K562 (cell line): ENCODE measurements at regions not wholly inside any gene's neighbourhood (a gene's known extent, or its start where the extent isn't known, plus 50 kb on each side); places are given as distances from the start of the nearest gene placed in this dataset.

Experiments used
- ATAC-seq: fragments of 200-7000 bp; cut with Tn5 transposase; 3 replicates; pipeline ENCODE4 v1.9.1; 2020; ENCODE audit warnings: moderate library complexity
- BruUV-seq: library from RNA; stranded (reverse); fragments of 400-500 nt; replicated peaks from 2 replicates; lab custom pipeline; 2021; lab: Mats Ljungman, UMichigan
- CTCF ChIA-PET: fragments of 300-600 bp; formaldehyde crosslinking; extraction: SDS; loops from one replicate; lab custom pipeline; 2021; ENCODE audit warnings: low intra/inter-chr PET ratio; lab: Yijun Ruan, JAX
- POLR2A ChIA-PET: fragments of 300-600, 350-650 bp; sonication (Branson Sonifier 250); formaldehyde crosslinking; extraction: SDS; loops from one replicate; lab custom pipeline; 2021; ENCODE audit warnings: antibody characterized with exemption, inconsistent platforms; lab: Yijun Ruan, JAX
- DNase-seq, 4 experiments: peaks; one replicate each; pipeline versions ENCODE4 v3.0.0 to v3.0.0-alpha.2; 2011 to 2018; ENCODE audit warnings: low spot score in 3 of 4, mixed read lengths in 3 of 4; ENCODE audit errors: extremely low read depth in 1 of 4
- FAIRE-seq: peaks from 2 replicates; lab custom pipeline; 2011; peaks lifted over from hg19 to GRCh38; lab: Jason Lieb, UNC
- H2AFZ ChIP-seq: 2 replicates; pipeline ENCODE4 v1.6.0; 2011; ENCODE audit warnings: low read depth, low read length, control low read depth, inconsistent platforms
- H3K27ac ChIP-seq: fragments of 200-600 bp; 3 replicates; pipeline ENCODE4 v1.8.0; 2011; ENCODE audit warnings: low read depth, mild to moderate bottlenecking, control low read depth, inconsistent platforms, low read length, moderate library complexity, mixed read lengths; ENCODE audit errors: extremely low read depth
- H3K27me3 ChIP-seq, 2 experiments: fragments of 300-600 bp in 1 of 2; 2 replicates in 1 of 2; 3 replicates in 1 of 2; pipeline versions ENCODE4 v1.6.0 to v1.8.0; 2011; ENCODE audit warnings: inconsistent platforms in 2 of 2, low read length in 2 of 2, mild to moderate bottlenecking in 1 of 2, mixed read lengths in 1 of 2, moderate library complexity in 1 of 2; ENCODE audit not compliant: control insufficient read depth in 2 of 2, insufficient read depth in 2 of 2
- H3K36me3 ChIP-seq: fragments of 300-600 bp; 3 replicates; pipeline ENCODE4 v1.8.0; 2011; ENCODE audit warnings: mild to moderate bottlenecking, low read length, inconsistent platforms; ENCODE audit not compliant: control insufficient read depth, insufficient read depth
- H3K4me1 ChIP-seq, 2 experiments: fragments of 200-600 bp in 1 of 2; replicated peaks in 1 of 2; 2 replicates in 1 of 2; 3 replicates in 1 of 2; pipeline versions ENCODE4 v1.5.1 to v1.8.0; 2011; ENCODE audit warnings: inconsistent platforms in 2 of 2, low read length in 2 of 2, mild to moderate bottlenecking in 1 of 2, mixed read lengths in 1 of 2, moderate library complexity in 1 of 2; ENCODE audit not compliant: control insufficient read depth in 2 of 2, insufficient read depth in 2 of 2
- H3K4me2 ChIP-seq: 2 replicates; pipeline ENCODE4 v1.6.1; 2011; ENCODE audit warnings: low read length, control low read depth, inconsistent platforms, mixed read lengths; ENCODE audit not compliant: insufficient read depth
- H3K4me3 ChIP-seq: fragments of 200-600 bp; sonication (generic), shearing (Covaris generic); 2 replicates; pipeline ENCODE4 v1.5.1; 2016; ENCODE audit warnings: control low read depth, inconsistent platforms
- H3K79me2 ChIP-seq: fragments of 200-600 bp; 3 replicates; pipeline ENCODE4 v1.8.0; 2011; ENCODE audit warnings: low read length, inconsistent platforms; ENCODE audit not compliant: control insufficient read depth, insufficient read depth
- H3K9ac ChIP-seq, 2 experiments: 2 replicates each; pipeline versions ENCODE4 v1.6.0 to v1.6.1; 2011; ENCODE audit warnings: low read depth in 2 of 2, low read length in 2 of 2, control low read depth in 1 of 2, inconsistent platforms in 1 of 2, mild to moderate bottlenecking in 1 of 2, mixed read lengths in 1 of 2; ENCODE audit not compliant: insufficient read depth in 1 of 2
- H3K9me1 ChIP-seq: one replicate; pipeline ENCODE4 v1.6.0; 2011; ENCODE audit warnings: inconsistent platforms, mild to moderate bottlenecking, low read length, moderate library complexity; ENCODE audit not compliant: control insufficient read depth, insufficient read depth
- H3K9me3 ChIP-seq: replicated peaks from 2 replicates; pipeline ENCODE4 v1.5.1; 2011; ENCODE audit warnings: low read depth, low read length, inconsistent platforms; ENCODE audit not compliant: control insufficient read depth, insufficient read depth
- H4K20me1 ChIP-seq: replicated peaks from 2 replicates; pipeline ENCODE4 v1.6.1; 2011; ENCODE audit warnings: low read length, inconsistent platforms, mixed read lengths; ENCODE audit not compliant: control insufficient read depth, insufficient read depth
- ATF4 ChIP-seq: fragments of 450-650 bp; formaldehyde crosslinking; IDR thresholded peaks from 2 replicates; pipeline ENCODE4 v1.4.0; 2022; ENCODE audit warnings: mild to moderate bottlenecking, moderate library complexity
- MYBL2 ChIP-seq, 2 experiments: fragments of 450-650 bp in 1 of 2; sonication (generic) in 1 of 2; formaldehyde crosslinking in 1 of 2; IDR thresholded peaks; 2 replicates each; pipeline versions ENCODE4 v1.6.1 to v1.8.1; 2017 to 2022; ENCODE audit warnings: borderline replicate concordance in 1 of 2, inconsistent platforms in 1 of 2, low read depth in 1 of 2, mild to moderate bottlenecking in 1 of 2, missing genetic modification reagents in 1 of 2, moderate library complexity in 1 of 2
- RBM25 ChIP-seq: fragments of 200-400 bp; formaldehyde crosslinking; IDR thresholded peaks from 2 replicates; pipeline ENCODE4 v1.6.1; 2018; ENCODE audit warnings: low read length, low read depth, moderate library complexity; ENCODE audit not compliant: severe bottlenecking
- RNF2 ChIP-seq: sonication (generic); IDR thresholded peaks from 2 replicates; pipeline ENCODE4 v1.6.1; 2016
- SMARCB1 ChIP-seq: IDR thresholded peaks from 2 replicates; pipeline ENCODE4 v1.6.1; 2011; ENCODE audit warnings: improper control_type of control experiment, low read depth; ENCODE audit not compliant: insufficient read length
- TBP ChIP-seq: optimal IDR thresholded peaks from 2 replicates; pipeline ENCODE3; 2011; ENCODE audit warnings: low read depth, low read length, improper control_type of control experiment
- ZBTB5 ChIP-seq: fragments of 450-650 bp; IDR thresholded peaks from 2 replicates; pipeline ENCODE4 v1.6.1; 2017; ENCODE audit warnings: antibody characterized with exemption
- ZEB2 ChIP-seq: fragments of 450-650 bp; IDR thresholded peaks from 2 replicates; pipeline ENCODE4 v1.6.1; 2016
- ZNF23 ChIP-seq: fragments of 250-450 bp; sonication (Bioruptor Pico); IDR thresholded peaks from 2 replicates; pipeline ENCODE4 v1.4.0; 2020; ENCODE audit warnings: mild to moderate bottlenecking
- ZNF316 ChIP-seq: fragments of 450-650 bp; IDR thresholded peaks from 2 replicates; pipeline ENCODE4 v1.6.1; 2016
- ZNF407 ChIP-seq: fragments of 450-650 bp; IDR thresholded peaks from 2 replicates; pipeline ENCODE4 v1.6.1; 2016; ENCODE audit warnings: low read depth
- WGBS: fragments of 100-300 bp; shearing (Covaris generic); methylation state at CpG from one replicate; pipeline ENCODE4 v1.1.6; 2016; ENCODE audit warnings: low coverage, mixed read lengths; ENCODE audit not compliant: insufficient coverage; ENCODE audit errors: missing lambda C conversion rate; 5-methylcytosine and 5-hydroxymethylcytosine counted together
- in situ Hi-C: fragments of 300-500 bp; cut with MboI; formaldehyde crosslinking; loops from 4 replicates; pipeline ENCODE4 v1.15.0; 2018; ENCODE audit warnings: inconsistent platforms, mixed read lengths
- intact Hi-C: fragments of 100-400 bp; cut with micrococcal nuclease; formaldehyde crosslinking; loops from 2 replicates; pipeline ENCODE4 v1.14.2; 2022

GRCh38 chr19:30631033-30631370 lies 258.8 kb downstream of the ZNF536 start (continued):
- TF ChIP-seq RBM25: no peak
- no peak for TF ChIP-seq ZNF316
- no peak for TF ChIP-seq MYBL2 (IDR thresholded peaks at IDR 0.05; ENCODE audit: low read depth)
- TF ChIP-seq MYBL2 (CRISPR knock-in tag; IDR thresholded peaks at IDR 0.05; ENCODE audit: borderline replicate concordance): no peak

- no peak overlapping the region for H2AFZ ChIP-seq
- BruUV-seq: no TSS peak
- under 1% methylated on average over 14 of the region's 14 CpGs for WGBS
- FAIRE-seq (no peak), ATAC-seq (no peak), DNase-seq (no peak)
- H3K27ac ChIP-seq: no peak overlapping the region
- no peak overlapping the region for H3K9ac ChIP-seq
- H3K36me3 ChIP-seq: no peaks in the 10 kb centered on the region
- in situ Hi-C loops: no loop called here
- no peaks in the 10 kb centered on the region for H3K4me1 ChIP-seq
- H3K79me2 ChIP-seq: no peaks in the 10 kb centered on the region
- no peaks in the 10 kb centered on the region for H3K9me3 ChIP-seq
- H4K20me1 ChIP-seq: no peaks in the 10 kb centered on the region
- H3K4me2 ChIP-seq: no peak overlapping the region
- peaks cover 0 to 15% of the 10 kb centered on the region in 2 experiments; a peak in 4 of 5 replicates for H3K27me3 ChIP-seq
- POLR2A ChIA-PET: no interaction called here
- no peak overlapping the region for H3K4me3 ChIP-seq
- intact Hi-C loops: no loop called here
- H3K9me1 ChIP-seq: no peaks in the 10 kb centered on the region
- CTCF ChIA-PET: no interaction called here
- no peak for TF ChIP-seq ZNF407
- TF ChIP-seq ZEB2: no peak
- TF ChIP-seq ATF4 (CRISPR knock-in tag): no peak
- TF ChIP-seq TBP: no peak
- no peak for TF ChIP-seq ZBTB5
- no peak for TF ChIP-seq RNF2
- TF ChIP-seq SMARCB1: no peak
- no peak for TF ChIP-seq ZNF23 (CRISPR knock-in tag)
Observed at GRCh38 chr19:30630289-30631032, 258.3 kb downstream of the ZNF536 start.
